ENCODE measurements at regions not wholly inside any gene's neighbourhood (a gene's known extent, or its start where the extent isn't known, plus 50 kb on each side); places are given as distances from the start of the nearest gene placed in this dataset.
"Not testable (repeated sequence)": the region's sequence is repeated elsewhere in the genome, so short reads cannot be mapped to it uniquely, and the experiment has no call there.

GRCh38 chr5:111922344-111922743, 165.3 kb upstream of the NREP start:
- 96% methylated on average over 4 of the region's 4 CpGs; no CpG with 5 or more reads in 1 of the 2 experiments for WGBS, 2 experiments (ENCODE audit: insufficient coverage in 1 of 2, insufficient read length in 1 of 2)
- H3K36me3 ChIP-seq (ENCODE audit: control insufficient read depth, insufficient read depth, low read length) = no peaks in the 10 kb centered on the region
- peaks cover 5% of the 10 kb centered on the region for H3K9me3 ChIP-seq (ENCODE audit: control insufficient read depth, low read length)
- Mint-ChIP-seq H3K4me1 (peaks cover 3% of the 10 kb centered on the region), H3K27me3 (ENCODE audit: insufficient read depth) (no peaks in the 10 kb centered on the region), H3K36me3 (ENCODE audit: low read depth) (no peaks in the 10 kb centered on the region), H3K4me3 (no peak overlapping the region), H3K9me3 (peaks cover 13% of the 10 kb centered on the region), H3K27ac (no peak overlapping the region)
- TF ChIP-seq CTCF (conservative IDR thresholded peaks at IDR 0.05) = no peak
- H3K27me3 ChIP-seq (ENCODE audit: control insufficient read depth, insufficient read depth, low read length, poor library complexity, severe bottlenecking) = no peaks in the 10 kb centered on the region
- no peak for DNase-seq
- no peak overlapping the region for H3K27ac ChIP-seq (ENCODE audit: low read depth, low read length)
- H3K4me1 ChIP-seq (ENCODE audit: control insufficient read depth, insufficient read depth, low read length) = no peaks in the 10 kb centered on the region
- H3K4me3 ChIP-seq (ENCODE audit: low read length) = no peak overlapping the region
- H3K9ac ChIP-seq (ENCODE audit: extremely low read depth, low read length, poor library complexity, severe bottlenecking) = no peak overlapping the region

- not testable (repeated sequence) for H3K36me3 ChIP-seq (ENCODE audit: control insufficient read depth, insufficient read depth, low read length); H3K4me1 ChIP-seq (ENCODE audit: control insufficient read depth, insufficient read depth, low read length); H3K36me3 Mint-ChIP-seq (ENCODE audit: low read depth); H3K4me3 Mint-ChIP-seq; H3K27me3 ChIP-seq (ENCODE audit: control insufficient read depth, insufficient read depth, low read length, poor library complexity, severe bottlenecking); H3K9ac ChIP-seq (ENCODE audit: extremely low read depth, low read length, poor library complexity, severe bottlenecking); H3K27ac ChIP-seq (ENCODE audit: low read depth, low read length); DNase-seq; H3K27ac Mint-ChIP-seq; H3K27me3 Mint-ChIP-seq (ENCODE audit: insufficient read depth); H3K4me3 ChIP-seq (ENCODE audit: low read length); H3K4me1 Mint-ChIP-seq; H3K9me3 ChIP-seq (ENCODE audit: control insufficient read depth, low read length)
- H3K9me3 Mint-ChIP-seq = peaks cover 13% of the 10 kb centered on the region
- 100% methylated on average over 2 of the region's 2 CpGs; no CpG with 5 or more reads in 1 of the 2 experiments for WGBS, 2 experiments (ENCODE audit: insufficient coverage in 1 of 2, insufficient read length in 1 of 2)
Measured at GRCh38 chr5:111921691-111922090, 164.7 kb upstream of the NREP start.

GRCh38 chr5:111914966-111915636, 158.1 kb upstream of the NREP start:
- Histone ChIP-seq H3K36me3 (ENCODE audit: control insufficient read depth, insufficient read depth, low read length) (no peaks in the 10 kb centered on the region), H3K27ac (ENCODE audit: low read depth, low read length) (no peak overlapping the region), H3K9me3 (ENCODE audit: control insufficient read depth, low read length) (peaks cover 18% of the 10 kb centered on the region), H3K27me3 (ENCODE audit: control insufficient read depth, insufficient read depth, low read length, poor library complexity, severe bottlenecking) (no peaks in the 10 kb centered on the region), H3K4me3 (ENCODE audit: low read length) (no peak overlapping the region), H3K9ac (ENCODE audit: extremely low read depth, low read length, poor library complexity, severe bottlenecking) (no peak overlapping the region), H3K4me1 (ENCODE audit: control insufficient read depth, insufficient read depth, low read length) (no peaks in the 10 kb centered on the region)
- 89 to 100% methylated on average over 1 of the region's 1 CpG for WGBS, 2 experiments (ENCODE audit: insufficient coverage in 1 of 2, insufficient read length in 1 of 2)
- peaks cover 3% of the 10 kb centered on the region for H3K4me1 Mint-ChIP-seq
- H3K27ac Mint-ChIP-seq = no peak overlapping the region
- peaks cover 19% of the 10 kb centered on the region for H3K9me3 Mint-ChIP-seq
- no peak for TF ChIP-seq CTCF (conservative IDR thresholded peaks at IDR 0.05)
- H3K27me3 Mint-ChIP-seq (ENCODE audit: insufficient read depth) = no peaks in the 10 kb centered on the region
- H3K4me3 Mint-ChIP-seq = no peak overlapping the region
- H3K36me3 Mint-ChIP-seq (ENCODE audit: low read depth) = no peaks in the 10 kb centered on the region
- no peak for DNase-seq

- no peaks in the 10 kb centered on the region for H3K27me3 ChIP-seq (ENCODE audit: control insufficient read depth, insufficient read depth, low read length, poor library complexity, severe bottlenecking)
- no peak overlapping the region for H3K9ac ChIP-seq (ENCODE audit: extremely low read depth, low read length, poor library complexity, severe bottlenecking)
- peaks cover 8% of the 10 kb centered on the region for H3K4me1 Mint-ChIP-seq
- no peaks in the 10 kb centered on the region for H3K27me3 Mint-ChIP-seq (ENCODE audit: insufficient read depth)
- H3K4me3 ChIP-seq (ENCODE audit: low read length) = no peak overlapping the region
- DNase-seq = no peak
- H3K4me3 Mint-ChIP-seq = no peak overlapping the region
- 86 to 92% methylated on average over 5 of the region's 5 CpGs for WGBS, 2 experiments (ENCODE audit: insufficient coverage in 1 of 2, insufficient read length in 1 of 2)
- H3K27ac ChIP-seq (ENCODE audit: low read depth, low read length) = no peak overlapping the region
- no peaks in the 10 kb centered on the region for H3K36me3 ChIP-seq (ENCODE audit: control insufficient read depth, insufficient read depth, low read length)
- H3K36me3 Mint-ChIP-seq (ENCODE audit: low read depth) = no peaks in the 10 kb centered on the region
- H3K9me3 Mint-ChIP-seq = peaks cover 30% of the 10 kb centered on the region
- H3K27ac Mint-ChIP-seq = no peak overlapping the region
- peaks cover 34% of the 10 kb centered on the region for H3K9me3 ChIP-seq (ENCODE audit: control insufficient read depth, low read length)
- TF ChIP-seq CTCF (conservative IDR thresholded peaks at IDR 0.05) = no peak
- no peaks in the 10 kb centered on the region for H3K4me1 ChIP-seq (ENCODE audit: control insufficient read depth, insufficient read depth, low read length)
Measured at GRCh38 chr5:111902436-111902835, 145.4 kb upstream of the NREP start.
